ENCODE measurements at regions not wholly inside any gene's neighbourhood (a gene's known extent, or its start where the extent isn't known, plus 50 kb on each side); places are given as distances from the start of the nearest gene placed in this dataset.
"Not testable (repeated sequence)": the region's sequence is repeated elsewhere in the genome, so short reads cannot be mapped to it uniquely, and the experiment has no call there.

GRCh38 chr3:127417709-127418559, 130.1 kb upstream of the PRR20G start:
- no peak for DNase-seq

GRCh38 chr3:127413871-127414270, 126.0 kb upstream of the PRR20G start:
- no peak for DNase-seq

GRCh38 chr3:127413318-127413673, 125.5 kb upstream of the PRR20G start:
- DNase-seq, result no peak

GRCh38 chr3:127412578-127413317, 124.9 kb upstream of the PRR20G start:
- DNase-seq, result no peak

GRCh38 chr3:127411875-127412274, 124.0 kb upstream of the PRR20G start:
- DNase-seq, result not testable (repeated sequence)

- DNase-seq, result no peak
Measured at GRCh38 chr3:127411083-127411727, 123.4 kb upstream of the PRR20G start.

- DNase-seq, result no peak
Measured at GRCh38 chr3:127410678-127411077, 122.8 kb upstream of the PRR20G start.

- DNase-seq, result no peak
Measured at GRCh38 chr3:127410137-127410488, 122.3 kb upstream of the PRR20G start.

GRCh38 chr3:127409421-127410136, 121.7 kb upstream of the PRR20G start:
- DNase-seq, result no peak

GRCh38 chr3:127408684-127409420, 121.0 kb upstream of the PRR20G start:
- no peak for DNase-seq

GRCh38 chr3:127408022-127408683, 120.3 kb upstream of the PRR20G start:
- no peak for DNase-seq

- no peak for DNase-seq
Measured at GRCh38 chr3:127407026-127407939, 119.4 kb upstream of the PRR20G start.

GRCh38 chr3:127406309-127407025, 118.6 kb upstream of the PRR20G start:
- DNase-seq, result no peak

- DNase-seq, result no peak
Measured at GRCh38 chr3:127405791-127406190, 117.9 kb upstream of the PRR20G start.

- DNase-seq, result no peak
Measured at GRCh38 chr3:127405010-127405598, 117.3 kb upstream of the PRR20G start.

- no peak for DNase-seq
Measured at GRCh38 chr3:127404221-127405009, 116.6 kb upstream of the PRR20G start.

- DNase-seq, result no peak
Measured at GRCh38 chr3:127403795-127404194, 115.9 kb upstream of the PRR20G start.

- no peak for DNase-seq
Measured at GRCh38 chr3:127399154-127399553, 111.3 kb upstream of the PRR20G start.

Data from left kidney (tissue), 1 donor.